ENCODE measurements at regions not wholly inside any gene's neighbourhood (a gene's known extent, or its start where the extent isn't known, plus 50 kb on each side); places are given as distances from the start of the nearest gene placed in this dataset.

- no peak overlapping the region for H3K27ac ChIP-seq
- no peak for TF ChIP-seq ZFX (IDR thresholded peaks at IDR 0.05; ENCODE audit: borderline replicate concordance)
- peak; percentile 19; the same call in 1 of the 2 replicates for TF ChIP-seq CTCF (IDR thresholded peaks at IDR 0.05)
Measured at GRCh38 chr4:152099555-152099954, 338.7 kb upstream of the GATB start.

DNA sequence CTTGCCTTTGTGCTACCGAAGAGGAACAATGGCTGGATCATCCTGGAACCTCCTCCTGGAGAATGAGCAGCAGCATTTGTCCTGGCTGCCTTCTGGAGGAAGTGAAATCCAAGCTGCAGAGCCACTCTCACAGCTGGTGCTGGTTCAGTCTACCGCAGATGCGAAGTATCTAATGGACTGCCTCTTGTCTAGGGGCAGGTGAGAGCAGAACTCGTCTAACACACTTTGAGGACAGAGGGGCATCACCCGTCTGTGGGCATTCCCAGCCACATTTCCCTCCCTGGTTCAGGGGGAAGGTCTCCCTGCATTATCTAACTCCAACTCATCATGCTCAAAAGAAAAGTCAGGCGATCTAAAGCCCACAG, 338.2 kb upstream of the GATB start:
- TF ChIP-seq ZFX (IDR thresholded peaks at IDR 0.05; ENCODE audit: borderline replicate concordance) (no peak), CTCF (IDR thresholded peaks at IDR 0.05) (no peak)
- peak overlapping the region; percentile 37 for H3K27ac ChIP-seq

DNA sequence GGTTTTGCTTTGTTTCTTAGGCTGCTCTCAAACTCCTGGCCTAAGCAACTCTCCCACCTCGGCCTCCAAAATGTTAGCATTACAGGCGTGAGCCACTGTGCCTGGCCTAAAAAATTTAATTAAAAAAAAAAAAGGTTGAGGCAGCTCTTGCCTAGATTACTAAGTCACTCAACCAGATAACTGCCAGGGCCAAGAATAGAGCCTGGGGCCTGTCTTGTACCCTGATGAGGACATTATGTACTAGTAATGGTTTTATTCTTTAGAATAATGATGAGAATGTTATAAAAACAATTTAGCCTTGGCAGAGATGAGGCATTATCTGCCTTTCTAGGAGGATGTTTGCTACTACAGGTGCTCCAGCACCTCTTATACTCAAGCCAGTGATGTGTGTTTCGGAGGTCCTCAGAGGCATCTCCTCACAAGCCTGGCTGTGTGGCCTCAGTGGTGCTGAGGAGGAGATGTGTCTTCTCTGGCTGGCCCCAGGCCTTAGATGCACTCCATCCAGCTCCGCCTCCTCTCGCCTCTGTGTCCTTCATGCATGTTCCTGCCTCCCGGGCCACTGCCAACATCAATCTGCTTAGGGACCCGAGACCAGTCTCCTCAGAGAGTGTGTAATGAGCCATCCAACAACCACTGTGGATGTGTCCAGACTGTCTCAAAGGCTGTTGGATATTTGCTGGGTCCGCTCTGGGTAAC, 337.7 kb upstream of the GATB start:
- H3K27ac ChIP-seq = peak overlapping the region; percentile 37
- TF ChIP-seq ZFX (IDR thresholded peaks at IDR 0.05; ENCODE audit: borderline replicate concordance) = no peak
- no peak for TF ChIP-seq CTCF (IDR thresholded peaks at IDR 0.05)

DNA sequence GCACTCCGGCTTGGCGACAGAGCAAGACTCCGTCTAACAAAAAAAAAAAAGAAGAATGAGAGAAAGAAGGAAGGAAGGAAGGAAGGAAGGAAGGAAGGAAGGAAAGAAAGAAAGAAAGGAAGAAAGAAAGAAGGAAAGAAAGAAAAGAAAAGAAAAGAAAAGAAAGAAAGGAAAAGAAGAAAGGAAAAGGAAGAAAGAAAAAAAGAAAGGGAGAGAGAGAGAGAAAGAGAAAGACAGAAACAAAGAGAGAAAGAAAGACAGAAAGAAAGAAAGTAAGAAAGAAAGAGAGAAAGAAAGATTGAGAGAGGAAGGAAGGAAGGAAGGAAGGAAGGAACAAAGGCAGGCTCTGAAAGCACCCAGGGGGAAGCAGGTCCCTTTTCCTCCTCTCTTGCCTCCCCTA, 336.6 kb upstream of the GATB start:
- no peak overlapping the region for H3K27ac ChIP-seq
- TF ChIP-seq CTCF (IDR thresholded peaks at IDR 0.05) (no peak), ZFX (IDR thresholded peaks at IDR 0.05; ENCODE audit: borderline replicate concordance) (no peak)

GRCh38 chr4:152095701-152096070, 334.9 kb upstream of the GATB start:
- TF ChIP-seq CTCF (IDR thresholded peaks at IDR 0.05) (no peak), ZFX (IDR thresholded peaks at IDR 0.05; ENCODE audit: borderline replicate concordance) (no peak)
- H3K27ac ChIP-seq = peak overlapping the region; percentile 93

- peak overlapping the region; percentile 93 for H3K27ac ChIP-seq
- TF ChIP-seq ZFX (IDR thresholded peaks at IDR 0.05; ENCODE audit: borderline replicate concordance) (no peak), CTCF (IDR thresholded peaks at IDR 0.05) (no peak)
Measured at GRCh38 chr4:152094970-152095700, 334.3 kb upstream of the GATB start.

- no peak for TF ChIP-seq CTCF (IDR thresholded peaks at IDR 0.05)
- H3K27ac ChIP-seq = no peak overlapping the region
Measured at GRCh38 chr4:152091405-152091804, 330.6 kb upstream of the GATB start.

Data from 22Rv1 (cell line).